Epidermal melanocyte (primary cell): ENCODE measurements at regions not wholly inside any gene's neighbourhood (a gene's known extent, or its start where the extent isn't known, plus 50 kb on each side); places are given as distances from the start of the nearest gene placed in this dataset.
A peak's percentile ranks its signal among the peaks of the same experiment; 100 is the strongest.

Experiments
- DNase-seq: peaks from one replicate; pipeline ENCODE4 v3.0.0; 2011; ENCODE audit warnings: low spot score; ENCODE audit not compliant: insufficient read length

GRCh38 chr13:86201477-86201876, 402.3 kb upstream of the SLITRK6 start:
- DNase-seq, result no peak

- DNase-seq, result no peak
These were observed 394.1 kb upstream of the SLITRK6 start for GRCh38 chr13:86193281-86193680.

- no peak for DNase-seq
These were observed 389.0 kb upstream of the SLITRK6 start for GRCh38 chr13:86188170-86188569.

- DNase-seq, result no peak
These were observed 386.4 kb upstream of the SLITRK6 start for GRCh38 chr13:86185636-86186035.

GRCh38 chr13:86185107-86185506, 385.9 kb upstream of the SLITRK6 start:
- DNase-seq, result no peak

- DNase-seq, result peak; percentile 8
These were observed 375.4 kb upstream of the SLITRK6 start for GRCh38 chr13:86174622-86175021.

GRCh38 chr13:86172961-86173360, 373.7 kb upstream of the SLITRK6 start:
- no peak for DNase-seq

- no peak for DNase-seq
These were observed 362.0 kb upstream of the SLITRK6 start for GRCh38 chr13:86161257-86161656.

- no peak for DNase-seq
These were observed 356.5 kb upstream of the SLITRK6 start for GRCh38 chr13:86155756-86156155.

- DNase-seq, result no peak
These were observed 342.9 kb upstream of the SLITRK6 start for GRCh38 chr13:86142080-86142479.

GRCh38 chr13:86135856-86136255, 336.6 kb upstream of the SLITRK6 start:
- no peak for DNase-seq

GRCh38 chr13:86121881-86122280, 322.7 kb upstream of the SLITRK6 start:
- no peak for DNase-seq

GRCh38 chr13:86109107-86109506, 309.9 kb upstream of the SLITRK6 start:
- DNase-seq, result no peak

GRCh38 chr13:86108334-86108733, 309.1 kb upstream of the SLITRK6 start:
- no peak for DNase-seq

- DNase-seq, result no peak
These were observed 299.3 kb upstream of the SLITRK6 start for GRCh38 chr13:86098511-86098910.

- DNase-seq, result no peak
These were observed 296.1 kb upstream of the SLITRK6 start for GRCh38 chr13:86095351-86095750.

- no peak for DNase-seq
These were observed 291.0 kb upstream of the SLITRK6 start for GRCh38 chr13:86090181-86090580.

- DNase-seq, result no peak
These were observed 288.0 kb upstream of the SLITRK6 start for GRCh38 chr13:86087244-86087643.

- DNase-seq, result no peak
These were observed 286.7 kb upstream of the SLITRK6 start for GRCh38 chr13:86085890-86086289.

GRCh38 chr13:86082121-86082520, 282.9 kb upstream of the SLITRK6 start:
- DNase-seq, result no peak

GRCh38 chr13:86080340-86080995, 281.2 kb upstream of the SLITRK6 start:
- DNase-seq, result no peak

- DNase-seq, result no peak
These were observed 267.6 kb upstream of the SLITRK6 start for GRCh38 chr13:86066611-86067365.

GRCh38 chr13:86052141-86052540, 252.9 kb upstream of the SLITRK6 start:
- DNase-seq, result no peak
